GM18505 (cell line): ENCODE measurements at regions not wholly inside any gene's neighbourhood (a gene's known extent, or its start where the extent isn't known, plus 50 kb on each side); places are given as distances from the start of the nearest gene placed in this dataset.
"Not testable (repeated sequence)": the region's sequence is repeated elsewhere in the genome, so short reads cannot be mapped to it uniquely, and the experiment has no call there.

Source experiments
- ATAC-seq: cut with Tn5 transposase; IDR thresholded peaks from one replicate; pipeline ENCODE4 v1.9.1; 2021; ENCODE audit not compliant: unreplicated experiment
- POLR2A ChIP-seq: IDR thresholded peaks from 4 replicates; pipeline ENCODE4 v1.6.1; 2011; ENCODE audit warnings: borderline replicate concordance; ENCODE audit not compliant: insufficient read depth, insufficient read length; ENCODE audit errors: extremely low read depth

DNA sequence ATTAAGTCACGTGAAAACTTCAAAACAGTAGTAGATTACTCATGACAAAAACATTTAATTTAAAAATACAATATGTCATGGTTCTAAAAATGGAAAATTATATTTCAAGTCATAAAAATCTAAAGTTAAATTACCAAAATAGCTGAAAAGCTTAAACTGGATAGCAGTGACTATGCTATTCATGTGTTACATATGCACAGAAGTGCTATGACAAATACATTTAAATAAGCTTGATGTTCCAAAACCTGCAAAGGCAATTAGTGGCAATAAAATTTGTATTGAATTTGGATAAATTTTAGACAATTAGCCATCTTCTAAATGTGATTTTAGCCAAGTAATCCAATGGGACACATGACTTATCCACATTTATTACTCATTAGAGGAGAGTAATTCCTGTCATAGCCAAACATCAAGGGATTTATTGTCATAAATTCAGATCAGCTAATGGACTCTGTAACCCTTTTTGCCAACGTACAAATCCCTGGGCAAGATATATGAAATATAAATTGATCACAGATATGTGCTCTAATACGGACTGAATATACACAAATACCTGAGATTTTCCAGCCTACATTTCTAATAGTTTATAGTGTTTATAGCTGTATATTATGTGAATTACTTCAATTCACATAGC lies 419.4 kb downstream of the ISL1 start:
- no peak for TF ChIP-seq POLR2A
- no peak for ATAC-seq

DNA sequence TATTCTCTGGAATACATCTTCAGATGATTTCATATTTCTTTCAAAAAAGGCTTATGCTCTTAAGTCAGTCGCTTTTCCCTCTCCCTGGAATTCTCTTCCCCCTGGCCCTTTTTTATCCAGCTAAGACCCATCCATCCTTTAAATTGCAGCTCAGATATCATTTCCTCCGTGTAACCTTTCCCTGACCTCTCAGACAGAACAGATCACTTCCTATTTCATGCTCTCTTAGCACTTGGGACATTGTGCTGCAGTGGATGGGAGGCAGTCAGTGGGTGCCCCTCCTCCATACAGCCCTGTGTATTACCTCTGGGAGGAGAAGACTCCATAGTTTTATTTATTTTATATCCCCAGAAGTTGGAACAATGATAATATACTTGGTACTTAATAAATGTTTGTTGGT lies 423.4 kb downstream of the ISL1 start:
- TF ChIP-seq POLR2A, result no peak
- no peak for ATAC-seq

DNA sequence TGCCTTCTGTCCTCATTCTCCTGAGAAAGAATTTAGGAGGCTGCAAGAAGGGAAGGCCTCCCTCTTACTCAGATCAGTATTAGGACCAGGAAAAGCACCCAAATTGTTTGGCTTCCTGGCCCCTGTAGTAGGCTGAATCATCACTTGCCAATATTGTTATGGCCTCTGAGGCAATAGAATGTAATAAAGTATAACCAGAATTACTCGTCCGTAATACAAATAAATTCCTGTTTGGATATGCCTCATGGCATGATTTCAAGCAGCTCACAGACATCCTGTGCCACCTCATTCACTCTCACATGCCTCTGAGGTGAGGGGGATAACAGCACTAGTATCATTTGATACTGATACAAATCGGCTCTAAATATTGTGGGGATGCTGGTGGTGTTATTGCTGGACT lies 427.3 kb downstream of the ISL1 start:
- TF ChIP-seq POLR2A, result no peak
- ATAC-seq, result no peak

DNA sequence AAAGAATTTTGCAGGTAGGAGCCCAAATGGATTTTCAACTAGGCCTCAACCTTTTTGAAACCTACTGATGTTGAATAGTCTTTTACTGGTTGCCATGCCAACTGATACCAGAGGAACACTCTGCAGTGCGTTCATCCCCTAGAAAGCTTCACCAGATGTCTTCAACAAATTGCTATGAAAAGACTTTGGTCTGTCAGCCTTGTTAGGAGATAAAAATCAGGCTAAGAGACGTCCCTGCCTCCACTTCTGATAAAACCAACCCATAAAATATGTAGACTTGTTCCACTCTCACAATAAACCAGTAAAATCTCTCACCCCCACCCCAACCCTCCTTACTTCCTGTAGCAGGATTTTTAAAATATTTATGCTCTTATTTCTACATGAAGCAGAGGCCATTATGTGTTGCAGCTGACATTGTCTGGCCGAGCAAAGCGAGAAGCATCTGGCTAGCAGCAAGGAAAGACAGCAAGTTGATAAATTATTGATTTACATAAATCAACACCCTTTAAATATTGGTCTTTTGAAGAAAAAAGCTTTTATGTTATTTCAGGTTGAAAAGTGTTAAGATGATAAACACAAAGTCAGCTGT lies 428.7 kb downstream of the ISL1 start:
- TF ChIP-seq POLR2A, result no peak
- no peak for ATAC-seq

DNA sequence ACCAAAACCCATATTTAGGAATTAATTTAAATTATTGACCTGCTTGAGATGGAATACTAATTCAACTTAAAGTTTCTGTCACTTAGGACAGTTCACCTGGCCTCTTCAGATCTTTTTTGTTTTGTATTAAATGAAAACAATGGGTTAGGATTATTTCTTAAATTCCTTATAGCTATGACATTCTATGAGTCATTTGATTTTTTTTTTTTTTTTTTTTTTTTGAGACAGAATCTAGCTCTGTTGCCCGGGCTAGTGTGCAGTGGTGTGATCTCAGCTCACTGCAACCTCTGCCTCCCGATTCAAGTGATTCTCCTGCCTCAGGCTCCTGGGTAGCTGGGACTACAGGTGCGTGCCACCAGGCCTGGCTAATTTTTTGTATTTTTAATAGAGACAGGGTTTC lies 431.6 kb downstream of the ISL1 start:
- ATAC-seq, result not testable (repeated sequence)

DNA sequence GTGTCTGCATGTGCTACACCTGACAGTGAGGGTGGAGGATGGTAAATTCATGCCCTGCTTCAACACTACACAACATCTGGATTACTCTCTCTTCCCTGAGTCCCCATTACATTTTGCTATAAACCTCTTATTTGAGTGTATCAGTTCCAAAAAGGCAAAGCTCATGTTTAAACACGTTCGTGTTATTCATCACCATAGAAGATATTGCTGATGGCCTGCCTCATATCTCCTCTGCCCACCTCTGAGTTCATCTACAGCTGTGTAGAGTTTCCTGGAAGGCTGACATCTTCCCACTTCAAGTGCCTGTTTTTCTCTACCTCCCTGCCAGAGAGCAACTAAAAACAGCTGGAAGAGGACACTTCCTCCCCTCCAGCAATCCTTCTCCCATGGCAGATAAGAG lies 433.2 kb downstream of the ISL1 start:
- ATAC-seq, result no peak
- TF ChIP-seq POLR2A, result no peak

DNA sequence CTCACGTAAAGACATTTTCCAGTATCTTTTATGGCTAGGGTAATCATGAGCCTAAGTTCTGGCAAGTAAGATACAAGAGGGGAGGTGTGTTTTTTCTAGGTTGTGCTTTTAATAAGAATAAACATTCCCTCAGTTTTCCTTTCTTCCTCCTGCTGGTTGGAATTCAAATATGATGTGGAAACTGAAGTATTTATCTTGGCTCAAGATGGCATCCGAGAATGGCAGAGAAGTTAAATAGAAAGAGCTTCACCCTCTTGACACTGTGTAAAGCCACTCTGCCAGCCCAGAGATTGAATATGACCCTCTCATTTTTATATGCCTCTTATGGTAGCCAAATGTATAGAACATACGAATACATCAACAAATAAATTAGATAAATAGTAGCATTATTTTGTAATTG lies 438.4 kb downstream of the ISL1 start:
- TF ChIP-seq POLR2A, result no peak
- ATAC-seq, result no peak

DNA sequence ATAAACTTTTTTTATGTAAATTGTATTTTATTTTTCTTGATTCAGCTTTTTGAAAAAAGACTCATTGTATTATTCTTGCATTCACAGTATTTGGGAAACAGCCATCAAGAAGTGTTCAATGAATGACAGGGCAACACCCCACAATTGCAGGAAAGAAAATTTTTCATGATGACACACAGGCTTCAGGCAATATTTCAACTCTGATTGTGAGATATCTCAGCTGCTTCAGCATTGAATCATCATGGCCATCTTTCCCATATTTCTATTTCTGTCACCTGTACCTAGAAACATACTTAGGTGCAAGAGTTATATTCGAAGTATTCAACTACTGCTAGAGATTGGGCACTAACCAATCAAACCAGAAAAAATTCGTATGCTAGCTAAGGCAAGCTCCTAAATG lies 446.0 kb downstream of the ISL1 start:
- TF ChIP-seq POLR2A, result no peak
- no peak for ATAC-seq

DNA sequence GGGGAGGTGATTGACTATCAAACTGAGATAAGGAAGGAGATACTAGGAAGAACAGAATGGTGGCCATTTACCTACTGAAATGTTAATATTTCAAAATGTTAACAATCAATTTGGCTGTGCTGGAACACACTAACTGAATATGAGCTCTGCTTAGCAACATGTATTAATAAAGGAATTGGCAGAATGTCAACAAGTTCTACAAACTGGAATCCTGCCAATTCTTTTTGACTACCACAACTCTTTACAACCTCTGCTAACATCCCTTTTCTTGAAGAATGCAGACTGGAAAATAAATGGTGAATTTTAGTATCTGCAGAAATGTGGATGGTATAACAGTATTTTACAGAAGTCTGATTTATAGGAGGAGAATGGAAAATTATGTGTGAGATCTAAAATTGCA lies 446.4 kb downstream of the ISL1 start:
- no peak for TF ChIP-seq POLR2A

DNA sequence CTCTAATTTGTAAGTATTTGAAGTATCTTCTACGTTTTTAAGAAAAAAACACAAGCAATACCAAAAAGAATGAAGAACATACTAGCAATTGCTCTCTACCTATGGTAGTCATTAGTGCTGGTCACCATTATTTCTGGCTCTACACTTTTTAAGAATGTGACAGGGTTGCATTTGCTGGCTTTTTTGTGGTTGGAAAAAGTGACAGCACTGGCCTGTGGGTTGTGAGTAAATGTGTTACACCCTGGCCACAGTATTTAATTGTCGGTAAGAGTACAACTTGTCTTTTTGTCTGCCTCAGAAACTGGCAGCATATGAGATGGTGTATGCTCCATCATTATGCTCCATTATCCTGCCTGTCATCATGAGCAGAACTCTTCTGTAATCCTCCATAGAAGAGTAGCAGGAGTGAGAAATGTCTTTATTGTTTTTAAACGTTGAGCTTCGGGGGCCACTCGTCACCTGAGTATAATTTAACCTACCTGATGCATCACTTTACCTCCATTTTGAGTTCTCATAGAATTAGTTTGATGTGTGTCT lies 449.8 kb downstream of the ISL1 start:
- ATAC-seq, result no peak
- no peak for TF ChIP-seq POLR2A

More for the DNA sequence above, 446.4 kb downstream of the ISL1 start:
- ATAC-seq, result no peak

DNA sequence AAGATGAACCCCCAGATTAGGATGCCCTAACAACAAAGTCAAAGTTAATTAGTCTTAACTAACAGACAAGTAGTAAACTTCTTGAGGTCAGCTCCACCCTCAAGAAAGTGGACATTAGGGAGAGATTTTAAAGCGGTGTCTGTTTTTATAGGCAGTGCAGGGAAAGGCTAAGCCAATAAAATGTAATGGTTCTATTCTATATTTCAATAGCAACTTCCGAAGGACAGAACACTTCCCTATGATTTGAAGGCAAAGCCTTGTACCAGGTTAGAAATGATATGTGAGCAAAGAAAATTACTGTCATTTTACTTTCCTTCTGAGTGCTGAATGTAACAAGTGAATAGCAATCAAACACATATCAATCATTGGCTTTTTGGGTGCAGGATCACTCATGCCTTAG lies 455.2 kb downstream of the ISL1 start:
- ATAC-seq, result no peak
- TF ChIP-seq POLR2A, result no peak

DNA sequence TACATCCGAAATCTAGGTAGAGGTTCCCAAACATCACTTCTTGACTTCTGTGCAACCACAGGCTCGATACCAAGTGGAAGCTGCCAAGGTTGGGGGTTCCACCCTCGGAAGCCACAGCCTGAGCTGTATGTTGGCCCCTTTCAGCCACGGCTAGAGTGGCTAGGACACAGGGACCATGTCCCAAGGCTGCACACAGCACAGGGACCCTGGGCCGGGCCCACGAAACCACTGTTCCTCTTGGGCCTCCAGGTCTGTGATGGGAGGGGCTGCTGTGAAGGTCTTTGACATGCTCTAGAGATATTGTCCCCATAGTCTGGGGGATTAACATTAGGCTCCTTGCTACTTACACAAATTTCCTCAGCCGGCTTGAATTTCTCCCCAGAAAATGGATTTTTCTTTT lies 460.6 kb downstream of the ISL1 start:
- no peak for TF ChIP-seq POLR2A
- no peak for ATAC-seq

DNA sequence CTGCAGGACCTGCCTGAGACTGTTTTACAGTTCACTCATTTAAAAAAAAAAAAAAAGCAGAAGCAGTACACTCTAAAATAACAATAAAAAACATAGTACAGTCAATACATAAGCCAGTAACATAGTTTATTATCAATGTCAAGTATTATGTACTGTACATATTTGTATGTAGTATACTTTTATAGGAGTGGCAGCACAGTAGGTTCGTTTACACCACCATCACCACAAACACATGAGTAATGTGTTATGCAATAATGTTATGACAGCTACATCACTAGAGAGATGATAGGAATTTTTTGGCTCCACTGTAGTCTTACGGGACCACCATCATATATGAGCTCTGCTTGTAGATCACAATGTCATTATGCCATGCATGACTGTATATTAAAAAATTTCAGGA lies 462.8 kb downstream of the ISL1 start:
- ATAC-seq, result no peak
- TF ChIP-seq POLR2A, result no peak

DNA sequence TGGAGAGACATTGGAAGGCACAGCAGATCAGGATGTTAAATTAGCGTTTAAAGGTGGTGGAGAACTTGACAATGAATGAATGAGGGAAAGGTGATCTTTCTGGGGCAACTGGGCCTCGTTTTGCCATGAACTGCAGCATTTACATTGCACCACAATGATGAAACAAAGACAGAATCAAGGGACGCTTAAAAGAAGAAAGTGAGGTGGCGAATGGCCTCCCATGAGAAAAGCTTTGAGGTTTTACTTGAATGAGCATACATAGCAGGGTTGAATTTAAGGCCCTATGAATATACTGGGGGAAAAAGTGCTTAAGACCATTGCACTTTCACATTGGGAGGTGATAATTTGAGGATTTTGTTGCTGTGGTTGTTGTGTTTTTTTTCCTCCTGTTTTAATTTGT lies 476.4 kb downstream of the ISL1 start:
- no peak for TF ChIP-seq POLR2A

More for the DNA sequence above, 476.4 kb downstream of the ISL1 start:
- no peak for ATAC-seq
